GM18868 (cell line): ENCODE measurements at regions not wholly inside any gene's neighbourhood (a gene's known extent, or its start where the extent isn't known, plus 50 kb on each side); places are given as distances from the start of the nearest gene placed in this dataset.
A peak's percentile ranks its signal among the peaks of the same experiment; 100 is the strongest.

ENCODE experiments used
- ATAC-seq: cut with Tn5 transposase; IDR thresholded peaks from one replicate; pipeline ENCODE4 v1.9.1; 2021; ENCODE audit warnings: mild to moderate bottlenecking, moderate library complexity; ENCODE audit not compliant: unreplicated experiment

DNA sequence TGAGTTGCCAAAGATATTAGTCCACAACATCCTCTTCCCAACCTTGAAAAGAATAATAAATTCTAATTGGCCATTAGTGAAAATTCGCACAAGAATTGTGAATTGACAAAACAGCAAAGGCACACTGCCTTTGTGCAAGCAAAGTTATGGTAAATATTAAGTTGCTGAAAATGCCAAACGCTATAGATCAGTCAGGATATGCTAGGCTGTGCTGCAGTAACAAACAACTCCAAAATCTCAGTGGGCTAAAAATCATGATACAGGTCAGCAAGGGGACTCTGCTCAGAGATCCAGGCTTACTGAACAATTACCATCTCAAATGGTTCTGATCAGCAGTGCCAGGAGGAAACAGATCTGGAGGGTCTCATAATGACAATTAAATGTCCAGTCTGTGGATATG, 238.0 kb upstream of the IGF1R start:
- no peak for ATAC-seq

- no peak for ATAC-seq
These were observed 235.5 kb upstream of the IGF1R start for GRCh38 chr15:98412852-98413251.

GRCh38 chr15:98413933-98414546, 234.3 kb upstream of the IGF1R start:
- ATAC-seq, result no peak

DNA sequence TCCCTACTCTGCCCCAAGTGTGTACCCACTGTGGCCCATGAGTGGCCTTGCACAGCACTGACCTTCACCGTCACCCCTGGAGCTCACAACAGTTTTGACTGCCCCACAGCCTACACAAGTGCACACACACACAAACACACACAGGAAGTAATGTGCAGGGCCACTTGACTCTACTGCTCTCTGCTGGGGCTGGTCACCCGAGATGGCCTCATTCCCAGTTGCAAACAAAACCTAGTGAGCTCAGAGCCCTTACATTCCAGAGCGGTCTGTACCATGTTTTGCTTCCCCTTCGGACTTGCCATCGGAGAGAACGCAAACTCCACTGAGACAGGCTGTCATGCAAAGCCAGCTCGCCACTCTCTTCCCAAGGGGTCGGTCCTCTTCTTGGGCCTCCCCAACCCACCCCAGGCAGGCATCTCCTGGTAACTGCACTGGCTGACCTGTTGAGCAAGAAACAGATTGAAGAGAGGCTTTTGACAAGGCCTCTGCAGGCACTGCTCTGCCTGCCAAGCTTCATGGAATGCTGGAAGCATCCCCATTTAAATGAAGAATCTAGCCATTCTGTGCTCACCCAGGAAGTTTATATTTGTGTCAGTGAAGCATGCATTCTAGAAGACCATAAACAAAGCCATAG, 232.0 kb upstream of the IGF1R start:
- ATAC-seq, result no peak

DNA sequence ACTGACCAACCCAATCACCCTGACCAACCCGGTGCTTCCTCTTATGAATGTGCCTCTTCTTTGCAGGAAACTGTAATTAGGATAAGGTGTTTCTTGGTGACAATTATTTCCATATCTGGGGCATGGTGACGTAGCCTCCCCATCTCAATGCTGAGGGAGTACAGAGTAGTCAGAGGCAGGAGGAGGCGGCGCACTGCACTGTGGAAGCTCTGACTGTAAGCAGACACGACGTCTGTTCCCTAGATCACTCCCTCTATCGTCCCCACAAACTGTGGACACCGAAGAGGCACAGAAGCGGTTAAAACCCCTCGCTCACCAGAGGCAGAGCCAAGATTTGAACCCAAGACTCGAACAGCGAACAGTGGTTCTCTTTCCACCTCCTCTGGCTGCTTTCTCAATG, 231.0 kb upstream of the IGF1R start:
- no peak for ATAC-seq

DNA sequence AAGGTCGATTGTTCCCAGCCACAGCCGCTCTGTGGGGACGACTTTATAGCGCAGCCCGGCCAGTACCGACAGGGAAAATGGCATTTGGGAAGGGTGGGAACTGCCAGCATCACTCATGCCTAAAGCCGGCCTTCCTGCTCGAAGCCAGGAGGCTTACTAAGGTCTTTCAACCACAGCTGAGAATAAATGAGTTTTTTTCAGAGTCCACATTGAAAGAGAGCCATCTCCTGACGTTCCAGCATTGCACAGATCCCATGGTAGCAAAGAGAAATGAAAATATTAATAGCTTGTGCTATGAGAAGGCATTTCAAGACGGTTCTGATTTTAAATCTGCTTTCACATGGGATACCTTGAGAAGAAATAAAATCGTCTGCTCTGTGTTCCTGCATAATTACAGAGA, 230.2 kb upstream of the IGF1R start:
- no peak for ATAC-seq

DNA sequence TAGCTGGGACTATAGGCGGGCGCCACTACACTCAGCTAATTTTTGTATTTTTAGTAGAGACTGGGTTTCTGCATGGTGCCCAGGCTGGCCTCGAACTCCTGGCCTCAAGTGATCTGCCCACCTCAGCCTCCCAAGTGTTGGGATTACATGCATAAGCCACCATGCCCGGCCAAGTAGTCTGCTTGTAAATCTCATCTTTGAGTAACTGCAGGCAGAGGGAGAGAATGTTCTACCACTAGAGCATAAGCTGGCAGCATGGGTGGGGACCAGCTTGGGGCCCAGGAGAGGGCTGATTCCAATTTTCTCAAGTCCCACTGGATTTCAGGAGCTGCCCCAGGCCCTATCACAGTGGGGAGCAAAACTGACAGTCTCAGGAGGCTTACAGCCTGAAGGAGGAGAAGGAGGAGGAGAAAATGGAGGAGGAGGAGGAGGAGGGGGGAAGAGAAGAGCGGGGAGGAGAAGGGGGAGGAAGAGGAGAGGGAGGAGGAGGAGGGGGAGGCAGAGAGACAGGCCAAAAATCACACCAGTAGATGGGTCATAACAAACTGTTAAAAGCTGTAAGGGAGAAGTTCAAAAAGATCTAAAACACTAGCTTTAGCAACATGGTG, 229.1 kb upstream of the IGF1R start:
- no peak for ATAC-seq

DNA sequence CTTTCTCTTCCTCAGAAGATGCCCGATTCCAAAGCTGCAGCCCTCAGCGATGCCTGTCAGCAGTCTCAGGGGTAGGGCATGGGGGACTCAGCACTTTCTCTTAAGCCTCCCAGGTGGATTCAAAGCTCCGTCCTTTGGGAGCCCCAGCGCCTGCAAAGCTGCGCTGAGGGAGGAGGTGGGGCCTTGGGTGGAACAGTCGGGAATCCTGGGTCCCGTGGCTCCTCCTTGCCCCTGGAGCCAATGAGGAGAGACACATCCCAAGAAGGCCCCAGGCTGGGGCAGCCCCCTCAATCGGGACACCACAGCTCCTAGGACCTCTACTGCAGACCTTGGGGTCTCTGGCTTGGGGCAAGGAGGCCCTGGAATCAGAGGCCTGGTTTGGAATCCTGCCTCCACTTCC, 227.5 kb upstream of the IGF1R start:
- no peak for ATAC-seq

DNA sequence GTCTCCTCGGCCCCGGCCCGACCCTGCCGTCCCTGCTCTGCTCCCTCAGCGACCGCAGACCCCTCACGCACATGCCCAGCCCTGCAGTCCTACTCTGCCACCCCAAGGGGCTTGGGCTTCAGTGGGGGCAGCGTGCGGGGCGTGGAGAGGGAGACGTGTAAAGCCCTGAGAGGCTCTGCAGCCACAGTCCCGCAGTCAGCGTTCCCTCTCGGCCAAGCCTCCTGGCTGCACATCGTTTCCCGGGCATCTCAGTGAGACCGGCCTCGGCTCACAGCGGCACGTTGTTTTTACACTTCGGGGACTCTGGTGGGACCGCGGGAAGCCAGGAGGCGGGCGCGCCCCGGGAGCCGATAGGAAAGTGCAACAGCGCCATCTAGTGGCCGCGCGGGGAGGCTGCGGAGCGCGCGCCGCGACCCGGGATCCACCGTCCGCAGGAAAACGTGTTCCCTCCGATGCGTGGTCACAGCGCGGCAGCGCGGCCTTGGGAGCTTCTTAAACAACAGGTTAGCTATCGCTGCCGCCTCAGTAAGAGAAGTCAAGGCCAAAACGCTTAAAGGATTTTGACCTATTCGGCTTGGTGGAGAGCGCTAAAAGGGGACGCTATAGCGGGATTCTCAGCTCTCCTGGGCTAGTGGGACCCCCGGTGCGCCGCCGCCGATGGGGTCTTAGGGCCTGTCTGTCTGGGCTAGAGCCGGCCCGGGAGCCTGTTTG, 226.8 kb upstream of the IGF1R start:
- peak; percentile 87 for ATAC-seq

GRCh38 chr15:98422130-98422478, 226.2 kb upstream of the IGF1R start:
- ATAC-seq, result no peak

DNA sequence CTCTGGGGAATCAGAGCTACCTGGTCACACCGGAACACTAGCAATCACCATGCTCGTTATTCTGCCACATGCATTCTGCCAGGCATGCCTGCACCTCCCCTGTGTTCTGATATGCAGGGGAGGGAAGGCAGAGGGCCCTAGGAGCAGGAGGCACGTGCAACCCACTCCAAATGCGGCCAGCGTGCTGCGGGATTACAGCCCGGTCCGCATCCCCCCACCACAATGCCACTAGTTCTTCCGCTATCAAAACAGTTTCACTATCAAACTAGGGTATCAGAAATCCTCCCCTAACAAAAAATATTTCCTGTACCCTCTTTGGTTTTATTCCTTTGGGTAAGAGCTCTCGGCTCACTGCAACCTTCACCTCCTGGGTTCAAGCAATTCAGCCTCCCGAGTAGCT, 223.2 kb upstream of the IGF1R start:
- ATAC-seq, result no peak

- no peak for ATAC-seq
These were observed 221.0 kb upstream of the IGF1R start for GRCh38 chr15:98427321-98427720.

DNA sequence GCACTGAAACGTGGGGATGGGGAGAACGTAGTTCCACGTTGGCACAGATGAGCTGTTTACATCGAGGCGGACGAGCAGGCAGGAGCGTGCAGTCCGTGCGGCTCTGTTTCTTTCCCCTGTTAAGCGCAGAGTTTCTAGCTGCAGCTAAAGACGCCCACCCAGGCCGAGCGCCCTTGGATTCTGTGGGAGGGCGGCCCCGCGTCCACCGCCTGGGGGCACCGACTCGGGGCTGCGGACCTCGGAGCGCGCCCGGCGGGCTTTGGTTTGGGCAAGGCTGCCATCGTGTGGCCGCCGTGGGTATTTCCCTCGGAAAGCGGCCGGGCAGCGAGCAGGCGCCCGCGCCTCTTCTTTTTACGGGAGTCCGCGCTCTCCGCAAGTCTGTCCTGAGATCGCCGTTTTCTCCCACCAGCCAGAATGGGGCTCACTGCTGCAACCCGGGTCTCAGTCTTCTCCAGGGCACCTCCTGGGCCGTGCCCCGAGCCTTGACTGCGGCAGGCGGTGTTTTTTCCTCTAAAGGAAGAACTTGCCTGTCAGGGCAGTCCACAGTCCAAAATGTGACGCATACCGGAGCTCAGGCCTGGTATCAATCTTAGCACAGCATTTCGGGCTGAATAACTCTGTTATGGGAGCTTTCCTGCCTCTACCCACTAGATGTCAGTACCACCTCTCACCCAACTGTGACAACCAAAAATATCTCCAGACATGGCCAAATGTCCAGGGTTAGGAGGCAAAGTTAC, 219.9 kb upstream of the IGF1R start:
- peak; percentile 93 for ATAC-seq

- no peak for ATAC-seq
These were observed 217.2 kb upstream of the IGF1R start for GRCh38 chr15:98431171-98431570.

GRCh38 chr15:98433346-98433745, 215.0 kb upstream of the IGF1R start:
- no peak for ATAC-seq

GRCh38 chr15:98433856-98434255, 214.5 kb upstream of the IGF1R start:
- no peak for ATAC-seq

DNA sequence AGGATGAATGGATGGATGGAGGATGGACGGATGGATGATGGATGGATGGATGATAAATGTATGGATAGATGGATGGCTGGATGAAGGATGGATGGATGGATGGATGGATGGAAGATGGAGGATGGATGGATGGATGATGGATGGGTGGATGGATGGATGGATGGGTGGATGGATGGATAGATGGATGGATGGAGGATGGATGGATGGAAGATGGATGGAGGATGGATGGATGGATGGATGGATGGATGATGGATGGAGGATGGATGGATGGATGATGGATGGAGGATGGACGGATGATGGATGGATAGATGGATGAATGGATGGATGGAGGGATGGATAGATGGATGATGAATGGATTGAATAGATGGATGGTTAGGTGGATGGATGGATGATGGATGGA, 210.6 kb upstream of the IGF1R start:
- no peak for ATAC-seq

GRCh38 chr15:98438326-98438725, 210.0 kb upstream of the IGF1R start:
- no peak for ATAC-seq

DNA sequence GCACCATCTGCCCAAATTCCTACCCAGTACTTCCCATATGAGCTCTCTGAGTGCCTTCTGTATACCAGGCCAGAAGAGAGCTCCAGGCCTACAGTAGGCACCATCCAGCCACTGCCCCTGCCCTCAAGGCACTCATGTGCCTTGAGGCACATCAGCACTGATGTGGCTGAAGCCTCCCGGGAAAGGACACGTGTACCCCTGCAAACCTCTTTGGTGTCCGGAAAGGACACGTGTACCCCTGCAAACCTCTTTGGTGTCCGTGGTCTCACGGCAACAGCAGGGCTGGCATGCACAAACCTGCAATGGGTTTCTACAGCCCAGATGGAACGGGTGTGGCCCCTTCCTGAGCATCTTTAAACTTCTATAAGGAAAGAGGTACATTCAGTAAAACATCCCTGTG, 209.4 kb upstream of the IGF1R start:
- no peak for ATAC-seq

DNA sequence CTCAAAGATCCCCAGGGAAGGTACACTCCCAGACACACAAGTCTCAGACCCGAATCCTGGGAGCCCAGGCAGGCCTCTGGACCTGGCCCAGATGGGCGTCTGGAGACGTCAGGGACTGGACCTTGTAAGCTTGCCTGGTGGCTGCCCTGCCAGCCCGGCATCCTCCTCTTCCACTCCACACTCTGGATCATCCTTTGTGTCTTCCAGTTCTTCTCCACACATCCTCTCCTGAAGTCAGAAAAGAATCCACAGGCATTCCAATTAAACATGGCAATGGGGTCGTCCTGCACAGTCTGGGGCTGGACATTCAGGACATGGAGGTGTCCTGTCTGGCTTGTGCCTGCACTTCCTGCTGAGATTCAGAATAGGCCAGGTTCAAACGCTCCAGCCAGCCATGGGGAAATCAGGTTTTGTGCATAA, 208.8 kb upstream of the IGF1R start:
- no peak for ATAC-seq

- ATAC-seq, result peak; percentile 79
These were observed 207.4 kb upstream of the IGF1R start for GRCh38 chr15:98440917-98441316.
